Vagina (tissue), 2 donors: ENCODE measurements at regions not wholly inside any gene's neighbourhood (a gene's known extent, or its start where the extent isn't known, plus 50 kb on each side); places are given as distances from the start of the nearest gene placed in this dataset.

Experiments used
- CTCF ChIP-seq, 3 experiments: fragments of 450-650 bp in 2 of 3; fragments of 200-600 bp in 1 of 3; sonication (generic) in 1 of 3; IDR thresholded peaks; one replicate each; pipeline ENCODE4 v1.5.1; 2017 to 2019; ENCODE audit warnings: antibody characterized with exemption in 3 of 3, mild to moderate bottlenecking in 2 of 3, moderate library complexity in 2 of 3
- POLR2A ChIP-seq, 2 donors: fragments of 450-650 bp; IDR thresholded peaks; one replicate each; pipeline ENCODE4 v1.6.1; 2017; ENCODE audit warnings: antibody characterized with exemption in 2 of 2, mild to moderate bottlenecking in 2 of 2, moderate library complexity in 2 of 2
- POLR2AphosphoS5 ChIP-seq, 2 donors: sonication (generic); formaldehyde crosslinking; IDR thresholded peaks; one replicate each; pipeline ENCODE4 v1.9.0; 2017; ENCODE audit warnings: antibody characterized with exemption in 2 of 2, mild to moderate bottlenecking in 2 of 2, low read depth in 1 of 2; ENCODE audit not compliant: insufficient read depth in 1 of 2

- no peak for TF ChIP-seq CTCF (IDR thresholded peaks at IDR 0.05)
- no peak for TF ChIP-seq POLR2AphosphoS5 (IDR thresholded peaks at IDR 0.05; ENCODE audit: insufficient read depth in 1 of 2, low read depth in 1 of 2)
- TF ChIP-seq POLR2A (IDR thresholded peaks at IDR 0.05): no peak
These were observed 123.6 kb downstream of the PRLHR start for GRCh38 chr10:118471863-118472262.
